Type B pancreatic cell (in vitro differentiated cells): ENCODE measurements at regions not wholly inside any gene's neighbourhood (a gene's known extent, or its start where the extent isn't known, plus 50 kb on each side); places are given as distances from the start of the nearest gene placed in this dataset.
"Not testable (repeated sequence)": the region's sequence is repeated elsewhere in the genome, so short reads cannot be mapped to it uniquely, and the experiment has no call there.

ENCODE experiments used
- DNase-seq: peaks from one replicate; pipeline ENCODE4 v3.0.0; 2021; ENCODE audit warnings: mixed read lengths; ENCODE audit not compliant: unreplicated experiment; ENCODE audit errors: extremely low spot score
- H3K27ac Mint-ChIP-seq: 2 replicates; pipeline ENCODE4 v1.8.0; 2021; ENCODE audit warnings: mild to moderate bottlenecking, mixed read lengths
- H3K27me3 Mint-ChIP-seq: 2 replicates; pipeline ENCODE4 v1.8.0; 2021; ENCODE audit warnings: mixed read lengths
- H3K36me3 Mint-ChIP-seq: 2 replicates; pipeline ENCODE4 v1.8.0; 2021; ENCODE audit warnings: mixed read lengths
- H3K4me1 Mint-ChIP-seq: one replicate; pipeline ENCODE4 v1.8.0; 2021; ENCODE audit warnings: mixed read lengths; ENCODE audit not compliant: unreplicated experiment
- H3K4me3 Mint-ChIP-seq: 2 replicates; pipeline ENCODE4 v1.8.0; 2021; ENCODE audit warnings: mild to moderate bottlenecking, mixed read lengths
- H3K9me3 Mint-ChIP-seq: 2 replicates; pipeline ENCODE4 v1.8.0; 2021; ENCODE audit warnings: mixed read lengths
- CTCF ChIP-seq: fragments of 200-600 bp; sonication (generic); conservative IDR thresholded peaks from 2 replicates; pipeline ENCODE4 v1.5.0; 2021; ENCODE audit warnings: antibody characterized with exemption, mild to moderate bottlenecking

- Mint-ChIP-seq H3K9me3 (no peaks in the 10 kb centered on the region), H3K27me3 (peaks cover 52% of the 10 kb centered on the region), H3K4me1 (peaks cover 5% of the 10 kb centered on the region), H3K4me3 (no peak overlapping the region), H3K27ac (no peak overlapping the region), H3K36me3 (no peaks in the 10 kb centered on the region)
- TF ChIP-seq CTCF, result no peak
- peak; percentile 57 for DNase-seq
Measured at GRCh38 chr22:48483764-48484528, 1343.7 kb downstream of the BRD1 start.

GRCh38 chr22:48482771-48483170 is 1344.9 kb downstream of the BRD1 start:
- H3K36me3 Mint-ChIP-seq, result no peaks in the 10 kb centered on the region
- H3K4me3 Mint-ChIP-seq, result no peak overlapping the region
- H3K27me3 Mint-ChIP-seq, result peaks cover 42% of the 10 kb centered on the region

GRCh38 chr22:48482198-48482597 is 1345.5 kb downstream of the BRD1 start:
- not testable (repeated sequence) for H3K4me3 Mint-ChIP-seq

More at GRCh38 chr22:48482771-48483170, 1344.9 kb downstream of the BRD1 start:
- H3K27ac Mint-ChIP-seq, result no peak overlapping the region
- TF ChIP-seq CTCF, result no peak
- H3K4me1 Mint-ChIP-seq, result no peaks in the 10 kb centered on the region
- no peaks in the 10 kb centered on the region for H3K9me3 Mint-ChIP-seq
- no peak for DNase-seq

GRCh38 chr22:48481748-48482147 is 1345.9 kb downstream of the BRD1 start:
- no peak for TF ChIP-seq CTCF
- no peak for DNase-seq
- Mint-ChIP-seq H3K27ac (no peak overlapping the region), H3K4me1 (no peaks in the 10 kb centered on the region), H3K27me3 (peaks cover 32% of the 10 kb centered on the region), H3K4me3 (no peak overlapping the region), H3K36me3 (no peaks in the 10 kb centered on the region), H3K9me3 (no peaks in the 10 kb centered on the region)

More at GRCh38 chr22:48482198-48482597, 1345.5 kb downstream of the BRD1 start:
- not testable (repeated sequence) for H3K36me3 Mint-ChIP-seq, DNase-seq, H3K27ac Mint-ChIP-seq, H3K9me3 Mint-ChIP-seq, H3K4me1 Mint-ChIP-seq
- peaks cover 36% of the 10 kb centered on the region for H3K27me3 Mint-ChIP-seq

- DNase-seq, result peak; percentile 36
- H3K27ac Mint-ChIP-seq, result no peak overlapping the region
- H3K9me3 Mint-ChIP-seq, result no peaks in the 10 kb centered on the region
- H3K36me3 Mint-ChIP-seq, result no peaks in the 10 kb centered on the region
- TF ChIP-seq CTCF, result no peak
- H3K4me1 Mint-ChIP-seq, result no peaks in the 10 kb centered on the region
- H3K27me3 Mint-ChIP-seq, result peaks cover 7% of the 10 kb centered on the region
- no peak overlapping the region for H3K4me3 Mint-ChIP-seq
Measured at GRCh38 chr22:48478529-48479265, 1349.0 kb downstream of the BRD1 start.

- Mint-ChIP-seq H3K9me3 (no peaks in the 10 kb centered on the region), H3K27me3 (peaks cover 4% of the 10 kb centered on the region), H3K4me1 (no peaks in the 10 kb centered on the region), H3K27ac (no peak overlapping the region), H3K36me3 (no peaks in the 10 kb centered on the region), H3K4me3 (no peak overlapping the region)
- DNase-seq, result peak; percentile 55
- no peak for TF ChIP-seq CTCF
Measured at GRCh38 chr22:48478124-48478523, 1349.5 kb downstream of the BRD1 start.
